Cardiac septum (tissue), 1 donor: ENCODE measurements at regions not wholly inside any gene's neighbourhood (a gene's known extent, or its start where the extent isn't known, plus 50 kb on each side); places are given as distances from the start of the nearest gene placed in this dataset.

Experiments
- DNase-seq: peaks from one replicate; pipeline ENCODE4 v3.0.0-alpha.2; 2020; ENCODE audit warnings: low spot score
- intact Hi-C: fragments of 100-400 bp; cut with DNase I; formaldehyde crosslinking; loops from one replicate; pipeline ENCODE4 v1.14.0; 2022
- donor health status: DM: no; HTN: no; CAD: no.

- intact Hi-C loops, result no loop called here
- no peak for DNase-seq
Measured at GRCh38 chr1:147849098-147849895, 53.3 kb upstream of the GJA8 start.

DNA sequence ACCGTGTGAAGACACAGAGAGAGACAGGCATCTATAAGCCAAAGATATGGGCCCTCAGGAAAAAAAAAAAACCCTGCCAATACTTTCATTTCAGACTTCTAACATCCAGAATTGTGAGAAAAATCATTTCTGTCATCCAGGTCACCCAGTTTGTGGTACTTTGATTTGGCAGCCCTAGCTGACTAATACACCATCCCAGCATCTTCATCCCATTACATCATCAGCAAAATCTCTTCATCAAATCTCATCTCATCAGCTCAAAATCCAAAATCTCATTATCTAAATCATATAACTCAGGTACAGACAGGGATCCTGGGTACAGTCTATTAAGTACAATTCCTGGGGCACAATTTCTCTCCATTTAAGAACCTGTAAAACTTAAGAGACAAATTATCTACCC is 51.9 kb upstream of the GJA8 start:
- DNase-seq, result no peak
- intact Hi-C loops, result no loop called here

DNA sequence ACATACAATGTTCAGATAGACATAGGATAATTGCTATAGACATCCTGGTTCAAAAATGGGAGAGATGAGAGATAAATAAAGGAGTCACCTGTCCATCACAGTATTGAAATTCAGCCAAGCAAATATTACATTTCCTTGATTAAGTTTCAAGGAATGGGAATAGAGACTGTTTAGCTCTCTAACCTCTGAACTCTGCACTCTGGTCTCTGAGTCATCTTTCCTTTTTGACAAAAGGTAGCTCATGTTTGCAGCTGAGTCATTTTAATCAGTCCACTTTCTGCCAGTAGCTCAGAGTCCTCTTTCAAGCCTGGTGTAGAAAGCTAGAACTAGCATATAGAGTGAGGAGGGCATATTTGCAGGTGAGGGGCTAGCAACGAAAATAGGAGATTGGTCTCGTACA is 51.4 kb upstream of the GJA8 start:
- DNase-seq, result no peak
- intact Hi-C loops, result no loop called here

- intact Hi-C loops, result no loop called here
- no peak for DNase-seq
Measured at GRCh38 chr1:147852706-147853225, 49.8 kb upstream of the GJA8 start.
